ENCODE measurements at regions not wholly inside any gene's neighbourhood (a gene's known extent, or its start where the extent isn't known, plus 50 kb on each side); places are given as distances from the start of the nearest gene placed in this dataset.
"Not testable (repeated sequence)": the region's sequence is repeated elsewhere in the genome, so short reads cannot be mapped to it uniquely, and the experiment has no call there.

- TF ChIP-seq CTCF (IDR thresholded peaks at IDR 0.05; ENCODE audit: extremely low read depth, insufficient read depth, missing control alignments), result no peak
- in situ Hi-C loops (cut with MboI; ENCODE audit: low pct_unique_long_range_greater_than_20kb, low sequenced_read_pairs, unreplicated experiment), result no loop called here
- no peak for DNase-seq (ENCODE audit: low spot score)
These were observed 249.3 kb downstream of the BLID start for GRCh38 chr11:121866754-121867153.

GRCh38 chr11:121864660-121865059 is 251.4 kb downstream of the BLID start:
- no peak for TF ChIP-seq CTCF (IDR thresholded peaks at IDR 0.05; ENCODE audit: extremely low read depth, insufficient read depth, missing control alignments)
- in situ Hi-C loops (cut with MboI; ENCODE audit: low pct_unique_long_range_greater_than_20kb, low sequenced_read_pairs, unreplicated experiment), result no loop called here
- DNase-seq (ENCODE audit: low spot score), result no peak

GRCh38 chr11:121863126-121863525 is 252.9 kb downstream of the BLID start:
- DNase-seq (ENCODE audit: low spot score), result no peak
- in situ Hi-C loops (cut with MboI; ENCODE audit: low pct_unique_long_range_greater_than_20kb, low sequenced_read_pairs, unreplicated experiment), result no loop called here

GRCh38 chr11:121855138-121855537 is 260.9 kb downstream of the BLID start:
- in situ Hi-C loops (cut with MboI; ENCODE audit: low pct_unique_long_range_greater_than_20kb, low sequenced_read_pairs, unreplicated experiment); DNase-seq (ENCODE audit: low spot score): not testable (repeated sequence)

More at GRCh38 chr11:121863126-121863525, 252.9 kb downstream of the BLID start:
- no peak for TF ChIP-seq CTCF (IDR thresholded peaks at IDR 0.05; ENCODE audit: extremely low read depth, insufficient read depth, missing control alignments)

GRCh38 chr11:121844016-121844415 is 272.0 kb downstream of the BLID start:
- DNase-seq (ENCODE audit: low spot score), result no peak
- in situ Hi-C loops (cut with MboI; ENCODE audit: low pct_unique_long_range_greater_than_20kb, low sequenced_read_pairs, unreplicated experiment), result no loop called here
- no peak for TF ChIP-seq CTCF (IDR thresholded peaks at IDR 0.05; ENCODE audit: extremely low read depth, insufficient read depth, missing control alignments)

- no peak for DNase-seq (ENCODE audit: low spot score)
- in situ Hi-C loops (cut with MboI; ENCODE audit: low pct_unique_long_range_greater_than_20kb, low sequenced_read_pairs, unreplicated experiment), result no loop called here
- TF ChIP-seq CTCF (IDR thresholded peaks at IDR 0.05; ENCODE audit: extremely low read depth, insufficient read depth, missing control alignments), result no peak
These were observed 273.8 kb downstream of the BLID start for GRCh38 chr11:121842192-121842585.

GRCh38 chr11:121841487-121842191 is 274.4 kb downstream of the BLID start:
- TF ChIP-seq CTCF (IDR thresholded peaks at IDR 0.05; ENCODE audit: extremely low read depth, insufficient read depth, missing control alignments), result no peak
- in situ Hi-C loops (cut with MboI; ENCODE audit: low pct_unique_long_range_greater_than_20kb, low sequenced_read_pairs, unreplicated experiment), result no loop called here
- DNase-seq (ENCODE audit: low spot score), result no peak
